Lower leg skin (tissue), 4 donors: ENCODE measurements at regions not wholly inside any gene's neighbourhood (a gene's known extent, or its start where the extent isn't known, plus 50 kb on each side); places are given as distances from the start of the nearest gene placed in this dataset.

Experiments
- DNase-seq, 2 donors: peaks; one replicate each; pipeline ENCODE4 v3.0.0-alpha.2; 2019; ENCODE audit warnings: low spot score in 2 of 2
- H3K4me3 ChIP-seq: fragments of 200-600 bp; sonication (generic); 2 replicates; pipeline ENCODE4 v1.5.1; 2017; ENCODE audit warnings: mild to moderate bottlenecking, low read depth; ENCODE audit not compliant: poor library complexity, severe bottlenecking
- CTCF ChIP-seq, 3 donors: fragments of 450-650 bp; IDR thresholded peaks; one replicate each; pipeline ENCODE4 v1.5.1; 2016; ENCODE audit warnings: antibody characterized with exemption in 3 of 3, mild to moderate bottlenecking in 3 of 3, moderate library complexity in 2 of 3
- POLR2A ChIP-seq, 2 donors: fragments of 450-650 bp; IDR thresholded peaks; one replicate each; pipeline ENCODE4 v1.6.1; 2016 to 2017; ENCODE audit warnings: antibody characterized with exemption in 2 of 2, mild to moderate bottlenecking in 1 of 2, moderate library complexity in 1 of 2
- WGBS, 2 donors: methylation state at CpG; one replicate each; pipeline ENCODE4 v1.1.5; 2018; 5-methylcytosine and 5-hydroxymethylcytosine counted together
- intact Hi-C: fragments of 100-400 bp; cut with DNase I; formaldehyde crosslinking; loops from one replicate; pipeline ENCODE4 v1.15.0; 2023; ENCODE audit warnings: low total_unique reads

- intact Hi-C loops, result no loop called here
- 68 to 71% methylated on average over 3 of the region's 3 CpGs for WGBS, 2 donors
- TF ChIP-seq CTCF (IDR thresholded peaks at IDR 0.05), result no peak
- no peak for TF ChIP-seq POLR2A (IDR thresholded peaks at IDR 0.05)
- no peak for DNase-seq
- H3K4me3 ChIP-seq, result no peak overlapping the region
These were observed 476.7 kb downstream of the NOVA1 start for GRCh38 chr14:26121181-26121580.

- intact Hi-C loops, result no loop called here
These were observed 483.8 kb downstream of the NOVA1 start for GRCh38 chr14:26113911-26114640.

GRCh38 chr14:26104717-26105116 is 493.1 kb downstream of the NOVA1 start:
- TF ChIP-seq CTCF (IDR thresholded peaks at IDR 0.05) (no peak), POLR2A (IDR thresholded peaks at IDR 0.05) (no peak)
- intact Hi-C loops, result no loop called here
- H3K4me3 ChIP-seq, result no peak overlapping the region
- no peak for DNase-seq
- 70 to 83% methylated on average over 2 of the region's 2 CpGs for WGBS, 2 donors

More at GRCh38 chr14:26113911-26114640, 483.8 kb downstream of the NOVA1 start:
- no peak for TF ChIP-seq CTCF (IDR thresholded peaks at IDR 0.05)
- TF ChIP-seq POLR2A (IDR thresholded peaks at IDR 0.05), result no peak
- H3K4me3 ChIP-seq, result no peak overlapping the region
- 22 to 23% methylated on average over 3 of the region's 3 CpGs for WGBS, 2 donors
- DNase-seq, result no peak

- intact Hi-C loops, result no loop called here
- no peak overlapping the region for H3K4me3 ChIP-seq
- no peak for TF ChIP-seq CTCF (IDR thresholded peaks at IDR 0.05)
- no peak for TF ChIP-seq POLR2A (IDR thresholded peaks at IDR 0.05)
- WGBS, 2 donors, result 65 to 92% methylated on average over 4 of the region's 4 CpGs
- DNase-seq, result no peak
These were observed 500.0 kb downstream of the NOVA1 start for GRCh38 chr14:26097852-26098251.

GRCh38 chr14:26088275-26088674 is 509.6 kb downstream of the NOVA1 start:
- no peak for TF ChIP-seq POLR2A (IDR thresholded peaks at IDR 0.05)
- no peak for TF ChIP-seq CTCF (IDR thresholded peaks at IDR 0.05)
- H3K4me3 ChIP-seq, result no peak overlapping the region
- WGBS, 2 donors, result 44 to 49% methylated on average over 2 of the region's 2 CpGs
- DNase-seq, result no peak
- intact Hi-C loops, result no loop called here

- WGBS, 2 donors, result 77 to 85% methylated on average over 10 of the region's 10 CpGs
- intact Hi-C loops, result no loop called here
- H3K4me3 ChIP-seq, result no peak overlapping the region
- no peak for TF ChIP-seq CTCF (IDR thresholded peaks at IDR 0.05)
- no peak for TF ChIP-seq POLR2A (IDR thresholded peaks at IDR 0.05)
- DNase-seq, result no peak
These were observed 516.8 kb downstream of the NOVA1 start for GRCh38 chr14:26081043-26081442.
